Osteocyte (in vitro differentiated cells): ENCODE measurements at regions not wholly inside any gene's neighbourhood (a gene's known extent, or its start where the extent isn't known, plus 50 kb on each side); places are given as distances from the start of the nearest gene placed in this dataset.

Experiments used
- DNase-seq: peaks from one replicate; pipeline ENCODE4 v3.0.0; 2021; ENCODE audit warnings: mixed read lengths; ENCODE audit not compliant: unreplicated experiment; ENCODE audit errors: extremely low spot score
- H3K27ac Mint-ChIP-seq: one replicate; pipeline ENCODE4 v1.8.0; 2021; ENCODE audit warnings: mild to moderate bottlenecking, mixed read lengths; ENCODE audit not compliant: unreplicated experiment
- H3K27me3 Mint-ChIP-seq: one replicate; pipeline ENCODE4 v1.8.0; 2021; ENCODE audit warnings: mixed read lengths; ENCODE audit not compliant: unreplicated experiment
- H3K36me3 Mint-ChIP-seq: one replicate; pipeline ENCODE4 v1.8.0; 2021; ENCODE audit warnings: mixed read lengths; ENCODE audit not compliant: unreplicated experiment
- H3K4me1 Mint-ChIP-seq: one replicate; pipeline ENCODE4 v1.8.0; 2021; ENCODE audit warnings: mixed read lengths; ENCODE audit not compliant: unreplicated experiment
- H3K4me3 Mint-ChIP-seq: one replicate; pipeline ENCODE4 v1.8.0; 2021; ENCODE audit warnings: mild to moderate bottlenecking, moderate library complexity, mixed read lengths; ENCODE audit not compliant: unreplicated experiment
- H3K9me3 Mint-ChIP-seq: one replicate; pipeline ENCODE4 v1.8.0; 2021; ENCODE audit warnings: mixed read lengths; ENCODE audit not compliant: unreplicated experiment
- CTCF ChIP-seq: fragments of 200-600 bp; sonication (generic); IDR thresholded peaks from 2 replicates; pipeline ENCODE4 v1.5.0; 2021; ENCODE audit warnings: antibody characterized with exemption, mild to moderate bottlenecking, moderate library complexity

- H3K4me1 Mint-ChIP-seq = no peaks in the 10 kb centered on the region
- no peak for DNase-seq
- H3K4me3 Mint-ChIP-seq = no peak overlapping the region
- H3K9me3 Mint-ChIP-seq = no peaks in the 10 kb centered on the region
- no peak overlapping the region for H3K27ac Mint-ChIP-seq
- peaks cover 6% of the 10 kb centered on the region for H3K27me3 Mint-ChIP-seq
- TF ChIP-seq CTCF = no peak
- H3K36me3 Mint-ChIP-seq = no peaks in the 10 kb centered on the region
Measured at GRCh38 chr4:116639070-116639577, 446.3 kb downstream of the TRAM1L1 start.

GRCh38 chr4:116638592-116638991, 446.8 kb downstream of the TRAM1L1 start:
- H3K36me3 Mint-ChIP-seq = no peaks in the 10 kb centered on the region
- peaks cover 6% of the 10 kb centered on the region for H3K27me3 Mint-ChIP-seq
- no peaks in the 10 kb centered on the region for H3K9me3 Mint-ChIP-seq
- no peak overlapping the region for H3K27ac Mint-ChIP-seq
- no peak overlapping the region for H3K4me3 Mint-ChIP-seq
- H3K4me1 Mint-ChIP-seq = no peaks in the 10 kb centered on the region
- no peak for TF ChIP-seq CTCF
- no peak for DNase-seq

GRCh38 chr4:116636917-116637316, 448.5 kb downstream of the TRAM1L1 start:
- DNase-seq = no peak
- Mint-ChIP-seq H3K4me3 (no peak overlapping the region), H3K4me1 (no peaks in the 10 kb centered on the region), H3K9me3 (no peaks in the 10 kb centered on the region), H3K27ac (no peak overlapping the region), H3K27me3 (peaks cover 9% of the 10 kb centered on the region), H3K36me3 (no peaks in the 10 kb centered on the region)
- no peak for TF ChIP-seq CTCF

GRCh38 chr4:116632269-116632668, 453.1 kb downstream of the TRAM1L1 start:
- TF ChIP-seq CTCF = no peak
- no peaks in the 10 kb centered on the region for H3K4me1 Mint-ChIP-seq
- no peaks in the 10 kb centered on the region for H3K36me3 Mint-ChIP-seq
- H3K27ac Mint-ChIP-seq = no peak overlapping the region
- peaks cover 11% of the 10 kb centered on the region for H3K27me3 Mint-ChIP-seq
- no peak for DNase-seq
- H3K9me3 Mint-ChIP-seq = no peaks in the 10 kb centered on the region
- no peak overlapping the region for H3K4me3 Mint-ChIP-seq

- Mint-ChIP-seq H3K4me1 (no peaks in the 10 kb centered on the region), H3K4me3 (no peak overlapping the region), H3K27me3 (peaks cover 7% of the 10 kb centered on the region), H3K27ac (no peak overlapping the region), H3K9me3 (no peaks in the 10 kb centered on the region), H3K36me3 (no peaks in the 10 kb centered on the region)
- no peak for TF ChIP-seq CTCF
- DNase-seq = no peak
Measured at GRCh38 chr4:116628598-116628997, 456.8 kb downstream of the TRAM1L1 start.
